GM12878 (cell line): ENCODE measurements at regions not wholly inside any gene's neighbourhood (a gene's known extent, or its start where the extent isn't known, plus 50 kb on each side); places are given as distances from the start of the nearest gene placed in this dataset.

Experiments
- GABPA ChIP-seq: IDR thresholded peaks from 2 replicates; pipeline ENCODE4 v1.6.1; 2014; ENCODE audit warnings: antibody characterized with exemption, low read depth, mild to moderate bottlenecking, inconsistent platforms
- PAX5 ChIP-seq: IDR thresholded peaks from 2 replicates; pipeline ENCODE4 v1.6.1; 2011; ENCODE audit warnings: low read depth, low read length, borderline replicate concordance
- POLR2AphosphoS5 ChIP-seq: IDR thresholded peaks from 2 replicates; pipeline ENCODE4 v1.6.1; 2011; ENCODE audit warnings: mild to moderate bottlenecking, low read length, inconsistent platforms
- SMAD1 ChIP-seq: fragments of 450-650 bp; IDR thresholded peaks from 2 replicates; pipeline ENCODE4 v1.6.1; 2018; ENCODE audit warnings: mild to moderate bottlenecking, low read depth; ENCODE audit not compliant: partially characterized antibody
- SUZ12 ChIP-seq: fragments of 200-600 bp; sonication (generic); IDR thresholded peaks from one replicate; pipeline ENCODE4 v1.6.1; 2018; ENCODE audit warnings: antibody characterized with exemption, mild to moderate bottlenecking; ENCODE audit not compliant: unreplicated experiment
- TF ChIP-seq, protein P1 (sequence below), 3 experiments: IDR thresholded peaks in 2 of 3; conservative IDR thresholded peaks in 1 of 3; 2 replicates each; pipeline ENCODE4 v1.5.1; 2011; ENCODE audit warnings: low read depth in 3 of 3, low read length in 3 of 3, mild to moderate bottlenecking in 3 of 3, control low read depth in 2 of 3, moderate library complexity in 2 of 3, inconsistent platforms in 1 of 3, mixed read lengths in 1 of 3; ENCODE audit not compliant: control insufficient read depth in 2 of 3, insufficient read depth in 1 of 3; ENCODE audit errors: extremely low read depth in 1 of 3

DNA sequence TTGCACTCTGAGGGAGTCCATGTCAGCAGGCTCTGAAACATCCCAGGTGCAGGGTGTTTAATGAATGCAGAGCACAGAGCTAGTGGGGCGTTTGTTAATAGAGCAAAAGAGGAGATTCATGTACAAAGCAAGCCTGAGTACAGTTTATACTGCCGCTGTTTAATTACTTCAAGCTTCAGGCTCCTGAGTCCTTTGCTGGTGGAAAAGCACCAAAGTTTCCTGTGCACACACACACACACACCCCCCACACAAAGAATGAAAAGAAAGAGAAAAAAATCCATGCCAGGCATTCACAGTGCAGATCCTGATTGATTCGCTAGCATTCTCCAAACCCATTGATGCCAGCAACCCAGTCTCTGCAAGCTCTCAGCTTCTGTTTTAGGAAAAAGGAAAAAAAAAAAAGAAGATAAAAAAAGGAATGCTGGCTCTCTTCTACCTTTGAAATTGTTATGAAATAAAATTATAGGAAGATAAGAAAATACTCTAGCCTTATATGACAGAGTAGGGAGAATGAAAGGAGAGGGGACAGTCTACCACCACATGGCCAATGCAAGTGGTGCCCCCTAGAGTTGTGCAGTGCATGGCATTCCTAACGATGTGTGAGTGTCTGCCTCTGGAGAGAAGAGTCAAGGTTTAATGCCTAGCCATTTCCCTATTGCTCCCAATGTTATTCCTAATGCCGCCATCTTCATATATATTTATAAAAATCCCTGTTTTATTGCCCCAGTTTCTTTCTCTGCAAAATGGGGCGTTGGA is 216.5 kb downstream of the TMEM114 start:
- TF ChIP-seq SUZ12 = no peak
- TF ChIP-seq, protein P1, sequence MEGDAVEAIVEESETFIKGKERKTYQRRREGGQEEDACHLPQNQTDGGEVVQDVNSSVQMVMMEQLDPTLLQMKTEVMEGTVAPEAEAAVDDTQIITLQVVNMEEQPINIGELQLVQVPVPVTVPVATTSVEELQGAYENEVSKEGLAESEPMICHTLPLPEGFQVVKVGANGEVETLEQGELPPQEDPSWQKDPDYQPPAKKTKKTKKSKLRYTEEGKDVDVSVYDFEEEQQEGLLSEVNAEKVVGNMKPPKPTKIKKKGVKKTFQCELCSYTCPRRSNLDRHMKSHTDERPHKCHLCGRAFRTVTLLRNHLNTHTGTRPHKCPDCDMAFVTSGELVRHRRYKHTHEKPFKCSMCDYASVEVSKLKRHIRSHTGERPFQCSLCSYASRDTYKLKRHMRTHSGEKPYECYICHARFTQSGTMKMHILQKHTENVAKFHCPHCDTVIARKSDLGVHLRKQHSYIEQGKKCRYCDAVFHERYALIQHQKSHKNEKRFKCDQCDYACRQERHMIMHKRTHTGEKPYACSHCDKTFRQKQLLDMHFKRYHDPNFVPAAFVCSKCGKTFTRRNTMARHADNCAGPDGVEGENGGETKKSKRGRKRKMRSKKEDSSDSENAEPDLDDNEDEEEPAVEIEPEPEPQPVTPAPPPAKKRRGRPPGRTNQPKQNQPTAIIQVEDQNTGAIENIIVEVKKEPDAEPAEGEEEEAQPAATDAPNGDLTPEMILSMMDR (IDR thresholded peaks at IDR 0.05 in 2 of 3, conservative IDR thresholded peaks at IDR 0.05 in 1 of 3; ENCODE audit: control insufficient read depth in 2 of 3, extremely low read depth in 1 of 3, insufficient read depth in 1 of 3, low read depth in 3 of 3, low read length in 3 of 3) = no peak
- TF ChIP-seq POLR2AphosphoS5 = no peak
- no peak for TF ChIP-seq SMAD1
- no peak for TF ChIP-seq PAX5
- TF ChIP-seq GABPA = no peak
